IPS-18c (cell line): ENCODE measurements at regions not wholly inside any gene's neighbourhood (a gene's known extent, or its start where the extent isn't known, plus 50 kb on each side); places are given as distances from the start of the nearest gene placed in this dataset.

Experiments
- H3K4me3 ChIP-seq: 2 replicates; pipeline ENCODE4 v1.7.0; 2013; ENCODE audit warnings: low read depth, mild to moderate bottlenecking, low read length, moderate library complexity; ENCODE audit not compliant: insufficient read depth
- H3K9me3 ChIP-seq: one replicate; pipeline ENCODE4 v1.6.1; 2013; ENCODE audit warnings: mild to moderate bottlenecking, low read length, moderate library complexity; ENCODE audit not compliant: control insufficient read depth, insufficient read depth

- H3K9me3 ChIP-seq: peaks cover 2% of the 10 kb centered on the region
- no peak overlapping the region for H3K4me3 ChIP-seq
These were observed 986.5 kb upstream of the WWC1 start for GRCh38 chr5:167304834-167305469.

- Histone ChIP-seq H3K4me3 (no peak overlapping the region), H3K9me3 (peaks cover 2% of the 10 kb centered on the region)
These were observed 985.7 kb upstream of the WWC1 start for GRCh38 chr5:167305591-167306213.

GRCh38 chr5:167307042-167307441 is 984.4 kb upstream of the WWC1 start:
- H3K9me3 ChIP-seq: peaks cover 2% of the 10 kb centered on the region

GRCh38 chr5:167308466-167308865 is 983.0 kb upstream of the WWC1 start:
- Histone ChIP-seq H3K4me3 (no peak overlapping the region), H3K9me3 (no peaks in the 10 kb centered on the region)

More at GRCh38 chr5:167307042-167307441, 984.4 kb upstream of the WWC1 start:
- H3K4me3 ChIP-seq: no peak overlapping the region

- no peak overlapping the region for H3K4me3 ChIP-seq
- no peaks in the 10 kb centered on the region for H3K9me3 ChIP-seq
These were observed 981.4 kb upstream of the WWC1 start for GRCh38 chr5:167309941-167310517.

GRCh38 chr5:167311340-167311739 is 980.1 kb upstream of the WWC1 start:
- H3K9me3 ChIP-seq: no peaks in the 10 kb centered on the region

GRCh38 chr5:167312225-167312624 is 979.2 kb upstream of the WWC1 start:
- H3K4me3 ChIP-seq: no peak overlapping the region
- no peaks in the 10 kb centered on the region for H3K9me3 ChIP-seq

More at GRCh38 chr5:167311340-167311739, 980.1 kb upstream of the WWC1 start:
- H3K4me3 ChIP-seq: no peak overlapping the region

- Histone ChIP-seq H3K9me3 (no peaks in the 10 kb centered on the region), H3K4me3 (no peak overlapping the region)
These were observed 975.7 kb upstream of the WWC1 start for GRCh38 chr5:167315762-167316161.

- Histone ChIP-seq H3K9me3 (no peaks in the 10 kb centered on the region), H3K4me3 (no peak overlapping the region)
These were observed 973.6 kb upstream of the WWC1 start for GRCh38 chr5:167317884-167318283.

- Histone ChIP-seq H3K9me3 (no peaks in the 10 kb centered on the region), H3K4me3 (no peak overlapping the region)
These were observed 972.2 kb upstream of the WWC1 start for GRCh38 chr5:167319243-167319642.

GRCh38 chr5:167320019-167320418 is 971.4 kb upstream of the WWC1 start:
- Histone ChIP-seq H3K9me3 (no peaks in the 10 kb centered on the region), H3K4me3 (no peak overlapping the region)

- Histone ChIP-seq H3K4me3 (no peak overlapping the region), H3K9me3 (no peaks in the 10 kb centered on the region)
These were observed 959.1 kb upstream of the WWC1 start for GRCh38 chr5:167332309-167332708.

GRCh38 chr5:167336161-167336560 is 955.3 kb upstream of the WWC1 start:
- no peaks in the 10 kb centered on the region for H3K9me3 ChIP-seq
- no peak overlapping the region for H3K4me3 ChIP-seq

GRCh38 chr5:167339205-167339604 is 952.2 kb upstream of the WWC1 start:
- no peak overlapping the region for H3K4me3 ChIP-seq
- H3K9me3 ChIP-seq: no peaks in the 10 kb centered on the region

GRCh38 chr5:167346461-167346860 is 945.0 kb upstream of the WWC1 start:
- no peaks in the 10 kb centered on the region for H3K9me3 ChIP-seq
- H3K4me3 ChIP-seq: no peak overlapping the region

GRCh38 chr5:167348251-167348926 is 943.1 kb upstream of the WWC1 start:
- H3K9me3 ChIP-seq: no peaks in the 10 kb centered on the region
- no peak overlapping the region for H3K4me3 ChIP-seq

- H3K4me3 ChIP-seq: no peak overlapping the region
- no peaks in the 10 kb centered on the region for H3K9me3 ChIP-seq
These were observed 942.5 kb upstream of the WWC1 start for GRCh38 chr5:167348980-167349379.

- no peak overlapping the region for H3K4me3 ChIP-seq
- H3K9me3 ChIP-seq: no peaks in the 10 kb centered on the region
These were observed 940.1 kb upstream of the WWC1 start for GRCh38 chr5:167351316-167351715.
